HG03135 (cell line): ENCODE measurements at regions not wholly inside any gene's neighbourhood (a gene's known extent, or its start where the extent isn't known, plus 50 kb on each side); places are given as distances from the start of the nearest gene placed in this dataset.
"Not testable (repeated sequence)": the region's sequence is repeated elsewhere in the genome, so short reads cannot be mapped to it uniquely, and the experiment has no call there.

Source experiments
- ATAC-seq: cut with Tn5 transposase; IDR thresholded peaks from one replicate; pipeline ENCODE4 v1.9.1; 2021; ENCODE audit warnings: mild to moderate bottlenecking, moderate library complexity; ENCODE audit not compliant: unreplicated experiment

DNA sequence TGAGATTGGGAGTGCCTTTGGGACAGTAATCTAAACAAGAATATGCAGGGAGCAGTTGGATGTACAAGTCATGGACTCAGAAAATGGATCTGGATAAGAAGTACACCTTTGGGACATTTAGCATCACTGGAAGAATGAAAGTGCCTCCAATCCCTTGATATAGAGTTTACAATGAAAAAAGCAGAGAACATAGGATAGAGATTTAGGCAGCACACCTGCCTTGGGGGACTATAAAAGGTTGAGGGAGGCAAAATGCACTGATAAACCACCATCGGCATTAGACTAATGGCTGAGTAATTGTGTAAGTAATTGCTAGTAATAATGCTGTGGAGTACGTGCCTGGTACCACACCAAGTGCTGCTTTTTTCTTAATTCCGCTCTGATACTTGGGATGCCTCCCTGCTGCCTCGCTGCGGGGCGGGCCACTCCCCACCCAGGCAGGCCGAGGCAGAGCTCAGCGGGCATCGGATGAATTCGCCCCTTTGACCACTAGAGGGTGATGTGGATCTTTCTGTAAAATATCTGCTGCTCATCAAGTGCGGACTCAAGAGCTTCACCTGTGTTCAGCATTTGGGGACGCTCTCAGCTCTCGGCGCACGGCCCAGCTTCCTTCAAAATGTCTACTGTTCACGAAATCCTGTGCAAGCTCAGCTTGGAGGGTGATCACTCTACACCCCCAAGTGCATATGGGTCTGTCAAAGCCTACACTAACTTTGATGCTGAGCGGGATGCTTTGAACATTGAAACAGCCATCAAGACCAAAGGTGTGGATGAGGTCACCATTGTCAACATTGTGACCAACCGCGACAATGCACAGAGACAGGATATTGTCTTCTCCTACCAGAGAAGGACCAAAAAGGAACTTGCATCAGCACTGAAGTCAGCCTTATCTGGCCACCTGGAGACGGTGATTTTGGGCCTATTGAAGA, 99.9 kb downstream of the ANKRD18B start:
- no peak for ATAC-seq

DNA sequence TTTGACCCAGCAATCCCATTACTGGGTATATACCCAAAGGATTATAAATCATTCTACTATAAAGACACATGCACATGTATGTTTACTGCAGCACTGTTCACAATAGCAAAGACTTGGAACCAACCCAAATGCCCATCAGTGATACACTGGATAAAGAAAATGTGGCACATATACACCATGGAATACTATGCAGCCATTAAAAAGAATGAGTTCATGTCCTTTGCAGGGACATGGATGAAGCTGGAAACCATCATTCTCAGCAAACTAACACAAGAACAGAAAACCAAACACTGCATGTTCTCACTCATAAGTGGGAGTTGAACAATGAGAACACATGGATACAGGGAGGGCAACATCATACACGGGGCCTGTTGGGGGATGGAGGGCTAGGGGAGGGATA, 104.3 kb downstream of the ANKRD18B start:
- ATAC-seq = not testable (repeated sequence)

DNA sequence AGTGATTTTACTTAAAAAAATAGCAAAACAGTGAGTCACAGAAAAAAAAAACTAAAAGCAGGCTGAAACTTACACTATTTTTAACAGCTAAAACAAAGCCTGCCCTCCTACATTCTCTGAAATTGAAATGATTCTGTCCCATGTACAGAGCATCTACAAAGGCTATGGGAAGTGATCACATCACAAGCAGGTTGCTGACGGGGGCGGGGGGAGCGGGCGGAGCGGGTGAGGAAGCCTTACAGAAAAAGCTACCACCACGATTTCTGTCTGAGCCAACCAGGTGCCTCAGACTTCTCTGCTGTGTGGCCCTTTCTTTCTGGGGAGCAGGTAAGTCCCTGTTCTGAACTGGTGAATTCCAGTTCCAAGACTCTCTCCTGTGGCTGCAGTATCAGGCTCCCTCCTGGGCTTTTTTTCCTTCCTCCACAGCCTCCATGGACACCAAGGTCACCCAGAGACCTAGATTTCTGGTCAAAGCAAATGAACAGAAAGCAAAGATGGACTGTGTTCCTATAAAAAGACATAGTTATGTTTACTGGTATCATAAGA, 104.9 kb downstream of the ANKRD18B start:
- no peak for ATAC-seq

DNA sequence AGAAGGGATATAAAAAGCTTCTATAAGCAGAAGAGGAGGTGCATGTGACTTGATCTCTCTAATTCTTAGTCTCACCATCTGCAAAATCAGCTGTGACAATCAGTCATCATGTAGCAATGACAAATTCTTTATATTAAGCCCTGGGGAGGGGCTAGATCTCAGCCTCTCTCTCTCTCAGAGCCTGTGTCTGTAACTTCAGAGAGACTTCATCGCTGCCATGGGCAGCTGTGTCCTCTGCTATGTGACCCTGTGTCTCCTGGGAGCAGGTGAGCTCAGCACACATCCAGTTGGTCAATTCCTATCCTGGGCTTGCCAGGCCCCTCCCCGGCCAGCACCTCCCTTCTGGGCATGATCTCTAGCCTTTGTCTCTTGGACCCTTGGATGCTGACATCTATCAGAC, 109.6 kb downstream of the ANKRD18B start:
- no peak for ATAC-seq

DNA sequence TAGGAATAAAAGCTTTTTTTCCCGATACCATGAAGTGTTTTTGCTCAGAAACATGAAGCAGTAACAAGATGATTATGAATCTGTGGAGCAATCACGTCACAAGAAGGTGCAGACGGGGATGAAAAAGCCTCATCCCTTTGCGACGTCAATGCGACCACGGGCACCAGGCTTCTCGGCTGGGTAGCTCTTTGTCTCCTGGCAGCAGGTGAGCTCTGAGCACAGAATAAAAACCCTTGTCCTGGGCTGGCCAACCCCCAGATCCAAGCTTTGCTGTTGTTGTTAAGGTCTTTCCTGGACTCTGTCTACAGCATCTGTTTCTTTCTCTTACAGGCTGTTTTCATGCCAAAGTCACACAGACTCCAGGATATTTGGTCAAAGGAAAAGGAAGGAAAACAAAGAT, 113.8 kb downstream of the ANKRD18B start:
- ATAC-seq = no peak

DNA sequence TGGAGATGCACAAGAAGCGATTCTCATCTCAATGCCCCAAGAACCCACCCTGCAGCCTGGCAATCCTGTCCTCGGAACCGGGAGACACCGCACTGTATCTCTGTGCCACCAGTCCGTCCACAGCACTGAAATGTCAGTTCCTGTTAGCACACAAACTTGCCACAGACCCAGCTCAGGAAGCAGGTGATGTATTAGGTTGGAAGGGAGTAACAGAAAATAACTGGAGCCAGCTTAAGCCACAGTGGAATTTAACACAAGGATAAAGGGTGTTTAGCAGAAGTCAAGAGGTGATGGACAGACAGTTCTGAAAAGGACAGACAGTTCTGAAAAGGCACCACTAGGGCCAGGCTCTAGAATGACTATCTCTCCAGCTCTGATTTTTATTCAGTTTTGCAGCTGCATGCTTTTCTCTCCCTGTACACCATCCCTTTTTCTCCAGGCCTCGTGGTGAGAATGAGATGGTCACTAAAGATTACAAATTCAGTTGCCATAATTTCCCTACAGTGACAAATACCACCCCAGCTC, 114.4 kb downstream of the ANKRD18B start:
- no peak for ATAC-seq

DNA sequence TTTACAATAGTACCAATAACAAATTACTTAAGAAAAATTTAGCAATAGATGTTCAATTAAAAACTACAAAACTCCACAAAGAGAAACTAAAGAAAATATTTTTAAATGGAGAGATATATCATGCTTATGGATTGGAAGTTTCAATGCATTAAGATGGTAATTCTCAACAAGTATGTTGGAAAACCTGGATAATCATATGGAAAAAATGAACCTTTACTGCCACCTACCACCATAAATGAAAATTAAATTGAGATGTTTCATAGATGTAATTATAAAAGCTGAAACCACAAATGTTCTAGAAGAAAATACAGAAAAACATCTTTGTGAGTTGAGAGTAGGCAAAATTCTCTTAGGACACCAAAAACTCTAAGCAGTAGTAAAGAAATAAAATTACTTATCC, 121.7 kb downstream of the ANKRD18B start:
- ATAC-seq = no peak

DNA sequence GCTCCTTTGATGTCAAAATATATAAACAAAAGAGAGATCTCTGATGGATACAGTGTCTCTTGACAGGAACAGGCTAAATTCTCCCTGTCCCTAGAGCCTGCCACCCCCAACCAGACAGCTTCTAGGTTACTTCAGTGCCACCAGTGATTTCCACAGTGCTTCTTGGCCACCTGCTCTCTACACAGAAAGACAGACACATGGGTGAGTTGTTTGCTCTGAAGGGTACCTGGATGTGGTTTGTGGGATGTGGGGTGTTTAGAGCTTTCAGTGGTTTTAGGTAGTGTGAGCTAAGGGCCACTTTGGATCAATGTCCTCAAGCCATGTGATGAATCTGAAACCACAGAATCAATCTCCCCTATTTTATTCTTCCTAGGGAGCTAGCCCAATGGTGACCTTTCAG, 125.4 kb downstream of the ANKRD18B start:
- no peak for ATAC-seq

DNA sequence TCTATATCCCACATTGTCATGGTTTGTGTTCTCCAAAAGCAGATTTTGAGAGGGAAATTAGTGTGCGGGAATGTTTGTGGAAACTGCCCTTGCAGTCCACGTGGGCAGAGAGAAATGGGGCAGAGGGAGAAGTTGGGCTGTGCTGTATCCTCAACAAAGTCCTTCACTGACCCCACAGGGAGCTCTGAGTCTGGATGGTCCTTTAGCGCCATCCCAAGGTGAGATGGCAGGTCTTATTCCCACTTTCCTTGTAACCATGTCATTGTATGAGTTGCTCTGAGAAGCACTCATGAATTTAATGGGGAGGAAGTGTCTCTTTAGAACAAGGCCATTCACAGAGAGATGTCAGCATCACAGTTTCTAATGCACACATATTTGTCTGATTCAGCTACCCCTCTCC, 127.1 kb downstream of the ANKRD18B start:
- no peak for ATAC-seq

DNA sequence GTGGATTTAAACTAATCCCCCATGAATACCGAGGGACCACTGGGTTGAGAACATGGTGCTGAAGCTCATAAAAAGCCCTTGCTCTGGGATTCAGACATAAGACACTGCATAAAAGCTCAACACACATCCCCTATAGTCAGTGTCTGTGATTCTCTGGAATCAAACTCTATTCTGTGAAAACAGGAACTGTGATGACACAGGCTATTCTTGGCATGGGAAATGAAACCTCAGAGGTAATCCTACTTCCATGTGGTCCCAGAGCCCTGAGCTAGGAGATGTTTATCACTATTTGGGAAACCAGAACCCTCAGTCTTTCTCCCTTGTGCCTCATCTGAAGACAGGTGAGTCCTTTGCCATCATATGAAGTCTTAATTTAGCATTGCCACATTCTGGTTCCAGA, 135.4 kb upstream of the PRSS3 start:
- no peak for ATAC-seq

DNA sequence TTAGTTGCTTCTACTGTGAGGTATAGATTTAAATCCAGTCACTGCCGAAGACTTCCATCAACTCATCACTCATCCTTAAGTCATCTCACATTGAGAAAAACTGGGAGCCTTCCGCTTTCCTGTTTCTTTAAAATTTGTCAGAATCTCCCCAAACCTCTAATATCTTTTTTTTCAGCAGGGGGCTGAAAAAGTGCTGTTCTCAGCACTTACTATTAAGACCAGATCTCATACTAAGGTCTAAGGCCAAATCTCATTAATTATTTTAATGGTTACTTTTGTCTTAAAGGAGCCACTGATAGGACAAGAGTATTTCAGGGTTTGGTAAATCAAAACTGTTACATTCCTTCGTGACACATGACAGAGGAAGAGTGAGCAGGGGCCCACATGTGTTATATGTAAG, 134.6 kb upstream of the PRSS3 start:
- ATAC-seq = no peak

DNA sequence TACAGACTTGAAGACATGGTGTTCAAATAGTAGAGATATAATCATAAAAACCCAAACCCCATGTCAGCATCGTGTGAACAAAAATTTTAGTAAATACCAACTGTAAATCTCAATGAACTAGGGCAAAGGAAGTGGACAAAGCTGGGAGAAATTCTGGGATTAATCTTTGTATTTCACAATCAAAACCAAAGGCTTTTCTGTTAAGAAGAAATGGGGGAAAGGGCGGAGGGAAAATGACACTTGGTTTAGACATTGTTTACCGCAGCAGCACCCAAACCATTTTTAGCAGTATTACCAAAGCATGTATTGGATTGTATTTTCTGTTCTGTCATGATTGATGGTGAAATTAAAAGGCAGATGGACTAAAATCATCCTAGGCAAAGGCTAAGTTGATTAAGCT, 134.2 kb upstream of the PRSS3 start:
- no peak for ATAC-seq

DNA sequence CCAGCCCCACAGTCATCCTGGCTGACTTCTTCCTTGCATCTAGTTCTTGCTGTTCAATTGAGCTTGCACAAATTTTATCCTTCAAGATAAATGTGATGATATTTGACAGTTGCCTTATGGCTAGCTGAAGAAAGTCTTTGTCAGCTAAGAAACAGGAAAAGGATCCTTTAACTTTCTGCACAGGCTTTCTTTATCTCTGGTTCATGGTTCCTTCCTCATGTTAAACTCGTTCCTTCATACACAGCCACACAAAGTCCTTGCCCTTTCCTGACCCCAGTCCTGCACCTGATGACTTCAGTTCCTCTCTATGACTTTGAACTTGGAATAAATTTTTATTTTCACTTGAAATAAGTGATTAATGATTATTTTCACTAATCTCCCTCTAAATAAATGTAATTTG, 132.5 kb upstream of the PRSS3 start:
- no peak for ATAC-seq

DNA sequence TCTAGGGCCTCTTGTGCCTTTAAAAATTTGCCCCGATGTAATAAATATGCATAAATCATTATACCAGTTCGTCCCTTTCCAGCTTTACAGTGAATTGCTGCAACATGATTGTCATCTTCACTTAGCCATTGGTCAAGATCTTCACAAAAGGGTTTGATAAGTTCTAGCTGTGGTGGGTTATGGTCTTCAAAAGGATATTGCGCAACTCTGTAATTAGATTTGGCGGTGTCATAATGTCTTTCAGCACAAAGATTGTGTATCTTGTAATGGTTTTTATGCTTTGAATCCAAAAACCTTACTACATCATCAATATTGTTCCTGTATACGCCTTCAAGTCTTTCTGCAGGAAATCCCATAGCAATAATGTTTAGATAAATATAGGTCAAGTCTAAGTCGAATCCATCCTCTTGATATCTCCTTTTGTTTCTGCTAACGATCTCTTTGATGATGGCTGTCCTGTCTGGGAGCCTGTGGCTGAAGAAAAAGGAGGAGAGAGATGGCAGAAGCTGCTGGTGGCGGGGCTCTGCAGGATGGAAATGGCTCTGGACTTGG, 119.1 kb upstream of the PRSS3 start:
- not testable (repeated sequence) for ATAC-seq

DNA sequence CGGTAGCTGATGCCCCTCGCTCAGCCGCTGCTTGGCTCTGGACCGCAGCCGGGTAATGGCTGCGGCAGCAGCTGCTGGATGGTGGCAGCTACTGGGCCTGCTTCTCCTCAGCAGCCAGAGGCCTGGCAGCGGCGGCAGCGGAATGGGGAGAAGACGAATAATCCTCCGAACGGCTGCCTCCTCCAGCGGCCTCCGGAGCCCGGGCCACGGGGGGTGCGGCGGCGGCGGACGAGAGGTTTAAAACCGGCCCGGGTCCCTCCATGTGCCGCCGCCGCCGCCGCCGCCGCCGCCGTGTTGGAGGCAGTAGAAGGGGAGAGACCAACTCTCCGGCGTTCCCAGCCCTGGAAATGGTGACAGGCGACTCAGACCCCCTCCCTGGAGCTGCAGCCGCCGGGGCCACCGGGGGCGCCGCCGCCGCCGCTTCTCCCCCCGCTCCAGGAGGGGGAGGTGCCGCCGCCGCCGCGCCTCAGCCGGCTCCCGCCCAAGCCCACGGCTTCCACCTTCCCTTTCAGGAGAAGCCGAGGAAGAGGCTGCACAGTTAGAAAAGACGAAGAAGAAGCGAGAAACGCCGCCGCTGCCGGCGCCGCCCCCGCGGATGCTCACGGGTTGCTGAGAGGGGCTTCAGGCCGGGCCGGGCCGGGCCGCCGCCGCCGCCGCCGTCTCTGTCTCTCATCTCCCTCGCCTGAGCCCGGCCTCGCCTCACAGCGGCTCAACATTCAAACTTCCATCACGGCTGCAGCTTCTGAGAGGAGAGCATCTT, 118.4 kb upstream of the PRSS3 start:
- ATAC-seq = no peak

DNA sequence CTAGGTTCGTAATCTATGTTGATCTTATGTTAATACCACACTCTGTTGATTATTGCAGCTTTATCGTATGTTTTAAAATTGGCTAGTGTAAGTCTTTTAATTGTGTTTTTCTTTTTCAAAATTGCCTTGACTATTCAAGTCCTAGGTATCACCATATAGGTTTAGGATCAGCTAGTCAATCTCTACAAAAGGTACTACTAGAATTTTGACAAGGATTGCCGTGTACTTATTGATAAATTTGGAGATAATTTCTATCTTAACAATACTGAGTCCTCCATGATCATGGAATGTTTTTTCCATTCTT, 117.9 kb upstream of the PRSS3 start:
- ATAC-seq = no peak

DNA sequence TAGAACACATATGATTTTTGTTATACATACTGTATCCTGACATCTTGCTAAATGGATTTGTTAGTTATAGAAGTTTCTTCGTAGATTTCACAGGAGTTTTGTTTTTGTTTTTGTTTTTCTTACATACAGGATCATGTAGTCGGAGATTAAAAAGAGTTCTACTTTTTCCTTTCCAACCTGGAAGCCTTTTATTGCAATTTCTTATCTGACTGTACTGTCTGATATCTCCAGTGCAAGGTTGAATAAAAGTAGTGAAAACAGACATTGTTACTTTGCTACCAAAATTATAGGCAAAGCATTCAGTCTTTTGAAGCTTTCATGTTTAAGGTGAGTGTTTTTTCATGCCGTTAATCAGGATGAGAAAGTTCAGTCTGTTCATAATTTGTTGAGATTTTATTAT, 117.4 kb upstream of the PRSS3 start:
- no peak for ATAC-seq

DNA sequence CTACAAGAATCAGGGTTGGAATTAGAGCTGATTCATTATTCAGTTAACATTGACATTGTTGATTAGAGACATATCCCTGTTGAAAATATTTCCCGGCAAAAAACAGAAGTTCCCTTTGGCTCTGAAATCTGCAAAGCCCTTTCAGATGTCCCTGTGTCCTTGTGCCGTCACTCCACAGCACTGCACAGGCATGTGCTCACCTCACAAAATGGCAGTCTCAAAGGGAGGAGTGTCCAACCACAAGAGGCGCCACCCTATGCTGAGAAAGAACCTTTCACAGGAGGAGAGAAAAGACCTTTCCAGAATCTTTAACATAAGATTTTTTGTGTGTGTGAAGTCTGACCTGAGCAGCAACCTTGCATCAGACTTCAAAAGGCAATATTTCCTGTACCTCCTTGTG, 112.8 kb upstream of the PRSS3 start:
- no peak for ATAC-seq

DNA sequence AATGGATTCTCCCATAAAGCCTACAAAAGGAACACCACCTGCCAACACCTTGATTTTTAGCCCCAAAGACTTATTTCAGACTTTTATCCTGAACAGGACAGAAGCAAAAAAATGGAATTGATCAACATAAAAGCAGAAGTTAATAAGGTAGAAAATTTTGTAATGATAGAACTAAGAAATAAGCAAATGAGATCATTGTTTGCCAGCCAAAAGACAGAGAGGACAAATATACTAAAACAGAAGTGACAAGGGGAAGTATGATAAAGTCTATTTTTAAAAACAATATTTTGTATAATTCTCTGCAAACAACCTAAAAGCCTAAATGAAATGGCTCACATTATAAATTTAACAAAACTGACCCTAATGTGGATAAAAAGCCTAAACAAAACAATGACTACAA, 110.5 kb upstream of the PRSS3 start:
- ATAC-seq = no peak

DNA sequence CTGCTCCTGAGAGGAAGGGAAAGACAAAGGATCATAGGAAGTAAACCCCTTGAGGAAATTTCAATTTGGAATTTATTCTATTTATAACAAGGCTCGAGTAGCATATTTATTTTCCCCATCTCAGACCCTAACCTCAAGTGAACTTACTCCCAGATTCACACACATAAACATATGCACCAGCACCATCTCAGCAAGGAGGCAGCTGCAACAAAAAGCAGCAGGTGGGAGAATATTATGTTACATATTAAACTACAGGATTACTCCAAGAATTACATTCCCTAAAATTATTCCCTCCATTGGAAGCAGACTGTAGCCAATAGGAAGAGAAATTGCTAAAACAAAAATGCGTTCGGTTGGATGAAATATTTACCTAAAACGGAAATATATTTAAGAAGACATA, 108.4 kb upstream of the PRSS3 start:
- ATAC-seq = no peak

DNA sequence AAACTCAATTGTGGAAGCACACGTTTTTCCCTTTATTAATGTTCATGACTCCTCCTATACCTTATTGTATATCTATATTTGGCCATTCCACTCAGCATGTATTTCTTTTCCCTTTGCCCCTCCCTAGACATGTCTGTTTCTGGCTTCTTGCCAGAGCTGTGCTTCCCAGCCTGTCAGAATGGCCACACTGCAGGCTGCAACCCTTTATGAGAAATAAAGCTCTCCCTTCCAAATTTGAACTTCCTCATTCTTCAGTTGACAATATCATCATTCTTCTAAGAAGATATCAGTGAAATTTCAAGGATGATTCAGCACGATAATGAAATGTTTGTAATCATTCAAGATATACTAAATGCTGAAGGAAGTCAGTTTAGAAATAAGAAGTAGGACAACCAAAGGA, 107.6 kb upstream of the PRSS3 start:
- ATAC-seq = no peak
